CD14-positive monocyte (primary cell): ENCODE measurements at regions not wholly inside any gene's neighbourhood (a gene's known extent, or its start where the extent isn't known, plus 50 kb on each side); places are given as distances from the start of the nearest gene placed in this dataset.

Experiments
- DNase-seq, 3 donors: peaks; one replicate each; pipeline ENCODE4 v3.0.0-alpha.2; 2011 to 2022
- H2AFZ ChIP-seq: 2 replicates; pipeline ENCODE4 v1.6.0; 2012; ENCODE audit warnings: mild to moderate bottlenecking, low read depth, low read length, inconsistent platforms; ENCODE audit not compliant: insufficient read depth, poor library complexity, severe bottlenecking
- H3K27ac ChIP-seq, 2 donors: 1 replicate in 1 of 2; 2 replicates in 1 of 2; pipeline ENCODE4 v1.5.1; 2012 to 2013; ENCODE audit warnings: low read length in 2 of 2, control low read depth in 1 of 2, inconsistent platforms in 1 of 2, low read depth in 1 of 2, mild to moderate bottlenecking in 1 of 2
- H3K27me3 ChIP-seq, 2 donors: one replicate each; pipeline versions ENCODE4 v1.6.0 to v1.6.1; 2011 to 2013; ENCODE audit warnings: low read length in 2 of 2; ENCODE audit not compliant: control insufficient read depth in 2 of 2, insufficient read depth in 2 of 2
- H3K36me3 ChIP-seq, 2 donors: replicated peaks in 1 of 2; 1 replicate in 1 of 2; 2 replicates in 1 of 2; pipeline versions ENCODE4 v1.5.1 to v1.6.1; 2012 to 2013; ENCODE audit warnings: low read length in 2 of 2, control low read depth in 1 of 2, inconsistent platforms in 1 of 2, mild to moderate bottlenecking in 1 of 2; ENCODE audit not compliant: insufficient read depth in 2 of 2, control insufficient read depth in 1 of 2
- H3K4me1 ChIP-seq, 2 donors: 1 replicate in 1 of 2; 2 replicates in 1 of 2; pipeline versions ENCODE4 v1.5.1 to v1.6.1; 2012 to 2013; ENCODE audit warnings: low read length in 2 of 2, control low read depth in 1 of 2, inconsistent platforms in 1 of 2, mild to moderate bottlenecking in 1 of 2, moderate library complexity in 1 of 2; ENCODE audit not compliant: insufficient read depth in 2 of 2, control insufficient read depth in 1 of 2
- H3K4me2 ChIP-seq: replicated peaks from 2 replicates; pipeline ENCODE3; 2012; ENCODE audit warnings: low read length, moderate library complexity, mild to moderate bottlenecking; ENCODE audit not compliant: poor library complexity, severe bottlenecking; ENCODE audit errors: extremely low read depth
- H3K4me3 ChIP-seq, 3 experiments: fragments of 200-600 bp in 1 of 3; sonication (generic) in 1 of 3; replicated peaks in 1 of 3; 1 replicate in 2 of 3; 2 replicates in 1 of 3; pipeline ENCODE4 v1.5.1; 2011 to 2013; ENCODE audit warnings: low read length in 3 of 3, mild to moderate bottlenecking in 3 of 3, control low read depth in 2 of 3, low read depth in 2 of 3, inconsistent platforms in 1 of 3, moderate library complexity in 1 of 3
- H3K79me2 ChIP-seq: 2 replicates; pipeline ENCODE4 v1.6.0; 2012; ENCODE audit warnings: mild to moderate bottlenecking, control low read depth, inconsistent platforms, low read length, moderate library complexity; ENCODE audit not compliant: insufficient read depth
- H3K9ac ChIP-seq: 2 replicates; pipeline ENCODE4 v1.6.0; 2017; ENCODE audit warnings: low read length, mild to moderate bottlenecking; ENCODE audit not compliant: insufficient read depth, poor library complexity, severe bottlenecking
- H3K9me3 ChIP-seq, 2 donors: replicated peaks in 1 of 2; 1 replicate in 1 of 2; 2 replicates in 1 of 2; pipeline versions ENCODE4 v1.5.1 to v1.6.1; 2012 to 2013; ENCODE audit warnings: low read length in 2 of 2, control low read depth in 1 of 2; ENCODE audit not compliant: control insufficient read depth in 1 of 2, insufficient read depth in 1 of 2
- H4K20me1 ChIP-seq: 2 replicates; pipeline ENCODE4 v1.6.0; 2012; ENCODE audit warnings: mild to moderate bottlenecking, low read length, control low read depth, moderate library complexity; ENCODE audit not compliant: insufficient read depth
- H3K27ac Mint-ChIP-seq, 7 donors: one replicate each; pipeline ENCODE4 v1.8.0; 2020; ENCODE audit warnings: mild to moderate bottlenecking in 7 of 7, mixed read lengths in 7 of 7, moderate library complexity in 6 of 7, inconsistent platforms in 2 of 7
- H3K27me3 Mint-ChIP-seq, 3 donors: one replicate each; pipeline ENCODE4 v1.8.0; 2021 to 2022; ENCODE audit warnings: low read depth in 3 of 3, mild to moderate bottlenecking in 3 of 3, mixed read lengths in 3 of 3, moderate library complexity in 3 of 3, inconsistent platforms in 1 of 3
- H3K36me3 Mint-ChIP-seq, 2 donors: one replicate each; pipeline ENCODE4 v1.8.0; 2020; ENCODE audit warnings: mixed read lengths in 2 of 2, inconsistent platforms in 1 of 2, mild to moderate bottlenecking in 1 of 2
- H3K4me1 Mint-ChIP-seq: one replicate; pipeline ENCODE4 v1.8.0; 2020; ENCODE audit warnings: mild to moderate bottlenecking, mixed read lengths
- H3K4me3 Mint-ChIP-seq, 2 donors: one replicate each; pipeline ENCODE4 v1.8.0; 2020; ENCODE audit warnings: mild to moderate bottlenecking in 2 of 2, mixed read lengths in 2 of 2, moderate library complexity in 1 of 2
- H3K9me3 Mint-ChIP-seq, 7 donors: one replicate each; pipeline ENCODE4 v1.8.0; 2020 to 2022; ENCODE audit warnings: mixed read lengths in 7 of 7, mild to moderate bottlenecking in 6 of 7, moderate library complexity in 6 of 7, inconsistent platforms in 2 of 7
- WGBS: methylation state at CpG from one replicate; pipeline ENCODE4 v1.1.5; 2013; ENCODE audit warnings: missing lambda C conversion rate; ENCODE audit not compliant: insufficient coverage; 5-methylcytosine and 5-hydroxymethylcytosine counted together
- intact Hi-C, 2 donors: fragments of 100-400 bp; cut with micrococcal nuclease; formaldehyde crosslinking; loops; one replicate each; pipeline versions ENCODE4 v1.15.0 to v1.15.1; 2023
- TF ChIP-seq, protein P1 (sequence below): fragments of 200-600 bp; IDR thresholded peaks from one replicate; pipeline ENCODE4 v1.8.0; 2022; ENCODE audit warnings: antibody characterized with exemption, mild to moderate bottlenecking

DNA sequence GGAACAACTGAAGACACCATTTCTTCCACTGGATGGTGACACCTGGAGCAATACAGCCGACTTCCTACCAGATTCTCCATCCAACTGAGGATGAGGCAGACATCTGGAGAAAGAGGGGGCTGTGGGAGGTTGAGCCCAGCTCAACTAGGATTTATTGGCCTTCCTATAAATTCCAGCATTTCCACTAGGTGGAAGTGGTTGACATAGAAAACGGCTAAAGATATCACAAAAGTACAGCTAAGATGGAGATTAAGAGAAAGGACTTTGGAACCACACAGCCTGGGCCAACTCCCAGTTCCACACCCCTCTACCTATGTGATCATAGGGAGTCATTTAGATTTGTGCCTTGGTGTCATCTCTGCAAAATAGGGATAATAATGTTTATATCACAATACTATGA lies 61.3 kb upstream of the CAV2 start:
- no peaks in the 10 kb centered on the region for H3K9me3 ChIP-seq
- Mint-ChIP-seq H3K27me3 (no peaks in the 10 kb centered on the region), H3K9me3 (no peaks in the 10 kb centered on the region), H3K27ac (no peak overlapping the region), H3K4me1 (no peaks in the 10 kb centered on the region), H3K4me3 (no peak overlapping the region), H3K36me3 (no peaks in the 10 kb centered on the region)
- no peak overlapping the region for H3K27ac ChIP-seq
- TF ChIP-seq, protein P1, sequence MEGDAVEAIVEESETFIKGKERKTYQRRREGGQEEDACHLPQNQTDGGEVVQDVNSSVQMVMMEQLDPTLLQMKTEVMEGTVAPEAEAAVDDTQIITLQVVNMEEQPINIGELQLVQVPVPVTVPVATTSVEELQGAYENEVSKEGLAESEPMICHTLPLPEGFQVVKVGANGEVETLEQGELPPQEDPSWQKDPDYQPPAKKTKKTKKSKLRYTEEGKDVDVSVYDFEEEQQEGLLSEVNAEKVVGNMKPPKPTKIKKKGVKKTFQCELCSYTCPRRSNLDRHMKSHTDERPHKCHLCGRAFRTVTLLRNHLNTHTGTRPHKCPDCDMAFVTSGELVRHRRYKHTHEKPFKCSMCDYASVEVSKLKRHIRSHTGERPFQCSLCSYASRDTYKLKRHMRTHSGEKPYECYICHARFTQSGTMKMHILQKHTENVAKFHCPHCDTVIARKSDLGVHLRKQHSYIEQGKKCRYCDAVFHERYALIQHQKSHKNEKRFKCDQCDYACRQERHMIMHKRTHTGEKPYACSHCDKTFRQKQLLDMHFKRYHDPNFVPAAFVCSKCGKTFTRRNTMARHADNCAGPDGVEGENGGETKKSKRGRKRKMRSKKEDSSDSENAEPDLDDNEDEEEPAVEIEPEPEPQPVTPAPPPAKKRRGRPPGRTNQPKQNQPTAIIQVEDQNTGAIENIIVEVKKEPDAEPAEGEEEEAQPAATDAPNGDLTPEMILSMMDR, result no peak
- H3K36me3 ChIP-seq, result no peaks in the 10 kb centered on the region
- no peak overlapping the region for H3K4me3 ChIP-seq
- intact Hi-C loops, result no loop called here
- no peak overlapping the region for H2AFZ ChIP-seq
- H4K20me1 ChIP-seq, result no peaks in the 10 kb centered on the region
- H3K27me3 ChIP-seq, result no peaks in the 10 kb centered on the region
- H3K9ac ChIP-seq, result no peak overlapping the region
- no CpG with 5 or more reads among the region's 2 CpGs for WGBS
- no peak for DNase-seq
- H3K4me1 ChIP-seq, result no peaks in the 10 kb centered on the region
- no peaks in the 10 kb centered on the region for H3K79me2 ChIP-seq
- no peak overlapping the region for H3K4me2 ChIP-seq

DNA sequence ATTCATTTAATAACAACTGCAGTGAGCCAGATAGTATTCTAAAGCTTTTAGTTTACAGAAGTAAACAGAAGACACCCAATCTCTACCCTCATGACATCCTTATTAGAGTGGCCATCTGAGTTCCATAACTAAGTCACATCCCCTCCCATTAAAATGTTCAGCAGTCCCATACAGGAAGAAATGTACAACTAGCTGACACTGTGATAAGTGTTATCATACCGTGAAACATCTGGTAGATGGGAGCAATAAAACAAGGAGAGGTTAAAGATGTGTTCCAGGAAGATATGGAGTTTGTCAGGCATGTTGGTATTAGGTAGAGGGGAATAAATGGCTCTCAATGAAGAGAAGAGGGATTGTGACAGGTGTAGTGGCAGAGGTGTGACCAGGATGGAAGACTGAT lies 60.5 kb upstream of the CAV2 start:
- H3K27ac ChIP-seq, result no peak overlapping the region
- no peaks in the 10 kb centered on the region for H3K27me3 ChIP-seq
- WGBS, result 100% methylated on average over 1 of the region's 1 CpG
- no peaks in the 10 kb centered on the region for H3K9me3 ChIP-seq
- H3K79me2 ChIP-seq, result no peaks in the 10 kb centered on the region
- intact Hi-C loops, result no loop called here
- no peaks in the 10 kb centered on the region for H3K4me1 ChIP-seq
- no peaks in the 10 kb centered on the region for H3K9me3 Mint-ChIP-seq
- H3K4me1 Mint-ChIP-seq, result no peaks in the 10 kb centered on the region
- no peak overlapping the region for H3K4me3 Mint-ChIP-seq
- DNase-seq, result no peak
- H3K36me3 ChIP-seq, result no peaks in the 10 kb centered on the region
- no peaks in the 10 kb centered on the region for H3K36me3 Mint-ChIP-seq
- H4K20me1 ChIP-seq, result no peaks in the 10 kb centered on the region
- no peak overlapping the region for H3K9ac ChIP-seq
- H3K4me3 ChIP-seq, result no peak overlapping the region
- no peak overlapping the region for H3K4me2 ChIP-seq
- H3K27ac Mint-ChIP-seq, result no peak overlapping the region
- no peaks in the 10 kb centered on the region for H3K27me3 Mint-ChIP-seq
- no peak overlapping the region for H2AFZ ChIP-seq
- TF ChIP-seq, protein P1, result no peak
